ENCODE measurements at regions not wholly inside any gene's neighbourhood (a gene's known extent, or its start where the extent isn't known, plus 50 kb on each side); places are given as distances from the start of the nearest gene placed in this dataset.

GRCh38 chr1:181163662-181164061 lies 75.2 kb downstream of the IER5 start:
- Histone ChIP-seq H3K9me2 (replicated peaks; ENCODE audit: insufficient read depth, low read length) (no peaks in the 10 kb centered on the region), H3K36me3 (ENCODE audit: insufficient read depth, low read length) (no peaks in the 10 kb centered on the region), H3K9me3 (ENCODE audit: low read length) (peaks cover 8% of the 10 kb centered on the region; the same call in 1 of the 2 replicates), H2AFZ (ENCODE audit: low read length) (no peak overlapping the region), H3K4me3 (ENCODE audit: low read length) (no peak overlapping the region), H3K27ac (ENCODE audit: low read length) (no peak overlapping the region), H3K9ac (ENCODE audit: low read length) (no peak overlapping the region), H3K79me2 (ENCODE audit: low read length) (no peaks in the 10 kb centered on the region), H3K4me2 (ENCODE audit: low read depth, low read length, poor library complexity, severe bottlenecking) (no peak overlapping the region), H3K4me1 (ENCODE audit: low read length) (no peaks in the 10 kb centered on the region), H4K20me1 (ENCODE audit: insufficient read depth, low read depth, low read length) (no peaks in the 10 kb centered on the region), H3K27me3 (ENCODE audit: low read length) (no peaks in the 10 kb centered on the region)
- DNase-seq, result no peak

- Histone ChIP-seq H3K79me2 (ENCODE audit: low read length) (no peaks in the 10 kb centered on the region), H2AFZ (ENCODE audit: low read length) (0 out of 2 replicates have a peak overlapping the region, but pooled peaks have one; percentile 37), H3K4me1 (ENCODE audit: low read length) (no peaks in the 10 kb centered on the region), H3K9me3 (ENCODE audit: low read length) (peaks cover 8% of the 10 kb centered on the region; the same call in 1 of the 2 replicates), H3K27ac (ENCODE audit: low read length) (no peak overlapping the region), H3K9ac (ENCODE audit: low read length) (no peak overlapping the region), H3K36me3 (ENCODE audit: insufficient read depth, low read length) (no peaks in the 10 kb centered on the region), H3K27me3 (ENCODE audit: low read length) (no peaks in the 10 kb centered on the region), H4K20me1 (ENCODE audit: insufficient read depth, low read depth, low read length) (no peaks in the 10 kb centered on the region), H3K4me3 (ENCODE audit: low read length) (no peak overlapping the region), H3K9me2 (replicated peaks; ENCODE audit: insufficient read depth, low read length) (no peaks in the 10 kb centered on the region), H3K4me2 (ENCODE audit: low read depth, low read length, poor library complexity, severe bottlenecking) (no peak overlapping the region)
- peak; percentile 89 for DNase-seq
Measured at GRCh38 chr1:181166377-181167196, 78.1 kb downstream of the IER5 start.

- Histone ChIP-seq H2AFZ (ENCODE audit: low read length) (no peak overlapping the region), H3K9me2 (replicated peaks; ENCODE audit: insufficient read depth, low read length) (no peaks in the 10 kb centered on the region), H3K9ac (ENCODE audit: low read length) (no peak overlapping the region), H3K9me3 (ENCODE audit: low read length) (peaks cover under 1% of the 10 kb centered on the region; the same call in 1 of the 2 replicates), H4K20me1 (ENCODE audit: insufficient read depth, low read depth, low read length) (no peaks in the 10 kb centered on the region), H3K4me2 (ENCODE audit: low read depth, low read length, poor library complexity, severe bottlenecking) (no peak overlapping the region), H3K4me3 (ENCODE audit: low read length) (no peak overlapping the region), H3K4me1 (ENCODE audit: low read length) (no peaks in the 10 kb centered on the region), H3K79me2 (ENCODE audit: low read length) (no peaks in the 10 kb centered on the region), H3K36me3 (ENCODE audit: insufficient read depth, low read length) (no peaks in the 10 kb centered on the region), H3K27me3 (ENCODE audit: low read length) (no peaks in the 10 kb centered on the region), H3K27ac (ENCODE audit: low read length) (no peak overlapping the region)
- no peak for DNase-seq
Measured at GRCh38 chr1:181169281-181169865, 80.9 kb downstream of the IER5 start.

- Histone ChIP-seq H3K27ac (ENCODE audit: low read length) (no peak overlapping the region), H3K4me3 (ENCODE audit: low read length) (no peak overlapping the region), H3K9ac (ENCODE audit: low read length) (no peak overlapping the region), H2AFZ (ENCODE audit: low read length) (no peak overlapping the region), H3K4me1 (ENCODE audit: low read length) (no peaks in the 10 kb centered on the region), H3K36me3 (ENCODE audit: insufficient read depth, low read length) (no peaks in the 10 kb centered on the region), H3K9me2 (replicated peaks; ENCODE audit: insufficient read depth, low read length) (no peaks in the 10 kb centered on the region), H4K20me1 (ENCODE audit: insufficient read depth, low read depth, low read length) (no peaks in the 10 kb centered on the region), H3K9me3 (ENCODE audit: low read length) (no peaks in the 10 kb centered on the region), H3K27me3 (ENCODE audit: low read length) (no peaks in the 10 kb centered on the region), H3K4me2 (ENCODE audit: low read depth, low read length, poor library complexity, severe bottlenecking) (no peak overlapping the region), H3K79me2 (ENCODE audit: low read length) (no peaks in the 10 kb centered on the region)
- no peak for DNase-seq
Measured at GRCh38 chr1:181170194-181170593, 81.7 kb downstream of the IER5 start.

GRCh38 chr1:181172082-181172481 lies 83.6 kb downstream of the IER5 start:
- Histone ChIP-seq H3K9me3 (ENCODE audit: low read length) (no peaks in the 10 kb centered on the region), H3K9me2 (replicated peaks; ENCODE audit: insufficient read depth, low read length) (no peaks in the 10 kb centered on the region), H3K79me2 (ENCODE audit: low read length) (no peaks in the 10 kb centered on the region), H3K4me3 (ENCODE audit: low read length) (no peak overlapping the region), H3K27me3 (ENCODE audit: low read length) (no peaks in the 10 kb centered on the region), H3K27ac (ENCODE audit: low read length) (no peak overlapping the region), H3K36me3 (ENCODE audit: insufficient read depth, low read length) (no peaks in the 10 kb centered on the region), H2AFZ (ENCODE audit: low read length) (no peak overlapping the region), H4K20me1 (ENCODE audit: insufficient read depth, low read depth, low read length) (no peaks in the 10 kb centered on the region), H3K4me1 (ENCODE audit: low read length) (no peaks in the 10 kb centered on the region), H3K9ac (ENCODE audit: low read length) (no peak overlapping the region), H3K4me2 (ENCODE audit: low read depth, low read length, poor library complexity, severe bottlenecking) (no peak overlapping the region)
- no peak for DNase-seq

- H3K27ac ChIP-seq (ENCODE audit: low read length), result no peak overlapping the region
- no peaks in the 10 kb centered on the region for H3K9me3 ChIP-seq (ENCODE audit: low read length)
- no peaks in the 10 kb centered on the region for H3K27me3 ChIP-seq (ENCODE audit: low read length)
- no peak overlapping the region for H2AFZ ChIP-seq (ENCODE audit: low read length)
- no peaks in the 10 kb centered on the region for H3K79me2 ChIP-seq (ENCODE audit: low read length)
- H4K20me1 ChIP-seq (ENCODE audit: insufficient read depth, low read depth, low read length), result no peaks in the 10 kb centered on the region
- no peak overlapping the region for H3K4me3 ChIP-seq (ENCODE audit: low read length)
- H3K9ac ChIP-seq (ENCODE audit: low read length), result no peak overlapping the region
- H3K4me1 ChIP-seq (ENCODE audit: low read length), result no peaks in the 10 kb centered on the region
- H3K36me3 ChIP-seq (ENCODE audit: insufficient read depth, low read length), result no peaks in the 10 kb centered on the region
- DNase-seq, result no peak
- no peak overlapping the region for H3K4me2 ChIP-seq (ENCODE audit: low read depth, low read length, poor library complexity, severe bottlenecking)
- no peaks in the 10 kb centered on the region for H3K9me2 ChIP-seq (replicated peaks; ENCODE audit: insufficient read depth, low read length)
Measured at GRCh38 chr1:181173761-181174447, 85.4 kb downstream of the IER5 start.

- Histone ChIP-seq H3K9me2 (replicated peaks; ENCODE audit: insufficient read depth, low read length) (no peaks in the 10 kb centered on the region), H3K4me2 (ENCODE audit: low read depth, low read length, poor library complexity, severe bottlenecking) (no peak overlapping the region), H2AFZ (ENCODE audit: low read length) (no peak overlapping the region), H3K9me3 (ENCODE audit: low read length) (no peaks in the 10 kb centered on the region), H4K20me1 (ENCODE audit: insufficient read depth, low read depth, low read length) (no peaks in the 10 kb centered on the region), H3K4me1 (ENCODE audit: low read length) (no peaks in the 10 kb centered on the region), H3K27me3 (ENCODE audit: low read length) (no peaks in the 10 kb centered on the region), H3K36me3 (ENCODE audit: insufficient read depth, low read length) (no peaks in the 10 kb centered on the region), H3K4me3 (ENCODE audit: low read length) (no peak overlapping the region), H3K79me2 (ENCODE audit: low read length) (no peaks in the 10 kb centered on the region), H3K9ac (ENCODE audit: low read length) (no peak overlapping the region), H3K27ac (ENCODE audit: low read length) (no peak overlapping the region)
- DNase-seq, result no peak
Measured at GRCh38 chr1:181174861-181175260, 86.4 kb downstream of the IER5 start.

- Histone ChIP-seq H3K4me3 (ENCODE audit: low read length) (no peak overlapping the region), H3K79me2 (ENCODE audit: low read length) (no peaks in the 10 kb centered on the region), H2AFZ (ENCODE audit: low read length) (no peak overlapping the region), H3K9me2 (replicated peaks; ENCODE audit: insufficient read depth, low read length) (no peaks in the 10 kb centered on the region), H3K9me3 (ENCODE audit: low read length) (no peaks in the 10 kb centered on the region), H3K27ac (ENCODE audit: low read length) (no peak overlapping the region), H3K9ac (ENCODE audit: low read length) (no peak overlapping the region), H4K20me1 (ENCODE audit: insufficient read depth, low read depth, low read length) (no peaks in the 10 kb centered on the region), H3K4me2 (ENCODE audit: low read depth, low read length, poor library complexity, severe bottlenecking) (no peak overlapping the region), H3K4me1 (ENCODE audit: low read length) (no peaks in the 10 kb centered on the region), H3K36me3 (ENCODE audit: insufficient read depth, low read length) (no peaks in the 10 kb centered on the region), H3K27me3 (ENCODE audit: low read length) (no peaks in the 10 kb centered on the region)
- DNase-seq, result no peak
Measured at GRCh38 chr1:181175356-181175910, 86.9 kb downstream of the IER5 start.

Measured in Karpas-422 (cell line).